ENCODE measurements at regions not wholly inside any gene's neighbourhood (a gene's known extent, or its start where the extent isn't known, plus 50 kb on each side); places are given as distances from the start of the nearest gene placed in this dataset.

DNA sequence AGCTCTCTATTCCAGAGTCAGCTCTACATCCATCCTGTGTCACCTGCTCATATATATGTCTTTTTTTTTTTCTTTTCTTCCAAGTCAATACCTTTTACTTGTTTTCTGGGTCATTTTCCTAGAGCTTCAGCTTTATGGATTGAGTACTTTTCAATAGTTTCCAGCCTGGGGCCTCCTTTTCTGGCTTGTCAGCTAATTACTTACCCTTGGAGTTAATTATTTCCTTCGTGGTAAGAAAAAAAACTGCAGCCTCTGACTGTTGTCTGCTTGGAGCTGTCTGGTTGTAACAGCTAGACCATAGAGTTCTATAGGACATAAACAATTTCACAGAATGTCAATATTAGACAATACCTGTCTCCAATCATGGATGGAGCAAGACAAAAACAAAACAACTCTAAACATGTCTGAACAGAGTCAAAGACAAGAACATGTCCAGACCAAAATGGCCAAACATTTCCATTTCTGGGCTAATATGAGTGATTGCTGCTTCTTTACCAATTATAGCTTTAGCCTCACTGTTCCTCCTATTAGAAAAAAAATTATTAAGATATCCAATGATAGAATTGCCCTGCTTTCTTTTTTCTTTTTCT lies 643.1 kb downstream of the SLC4A3 start:
- H3K27me3 ChIP-seq = no peaks in the 10 kb centered on the region
- intact Hi-C loops (cut with DNase I; ENCODE audit: low total_unique reads) = no loop called here
- no peaks in the 10 kb centered on the region for H3K9me3 ChIP-seq
- no peak overlapping the region for H3K4me3 ChIP-seq
- TF ChIP-seq POLR2A (IDR thresholded peaks at IDR 0.05) = no peak
- no peak for TF ChIP-seq POLR2AphosphoS5 (IDR thresholded peaks at IDR 0.05)
- TF ChIP-seq, protein P1, sequence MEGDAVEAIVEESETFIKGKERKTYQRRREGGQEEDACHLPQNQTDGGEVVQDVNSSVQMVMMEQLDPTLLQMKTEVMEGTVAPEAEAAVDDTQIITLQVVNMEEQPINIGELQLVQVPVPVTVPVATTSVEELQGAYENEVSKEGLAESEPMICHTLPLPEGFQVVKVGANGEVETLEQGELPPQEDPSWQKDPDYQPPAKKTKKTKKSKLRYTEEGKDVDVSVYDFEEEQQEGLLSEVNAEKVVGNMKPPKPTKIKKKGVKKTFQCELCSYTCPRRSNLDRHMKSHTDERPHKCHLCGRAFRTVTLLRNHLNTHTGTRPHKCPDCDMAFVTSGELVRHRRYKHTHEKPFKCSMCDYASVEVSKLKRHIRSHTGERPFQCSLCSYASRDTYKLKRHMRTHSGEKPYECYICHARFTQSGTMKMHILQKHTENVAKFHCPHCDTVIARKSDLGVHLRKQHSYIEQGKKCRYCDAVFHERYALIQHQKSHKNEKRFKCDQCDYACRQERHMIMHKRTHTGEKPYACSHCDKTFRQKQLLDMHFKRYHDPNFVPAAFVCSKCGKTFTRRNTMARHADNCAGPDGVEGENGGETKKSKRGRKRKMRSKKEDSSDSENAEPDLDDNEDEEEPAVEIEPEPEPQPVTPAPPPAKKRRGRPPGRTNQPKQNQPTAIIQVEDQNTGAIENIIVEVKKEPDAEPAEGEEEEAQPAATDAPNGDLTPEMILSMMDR (IDR thresholded peaks at IDR 0.05) = no peak
- H3K36me3 ChIP-seq = no peaks in the 10 kb centered on the region
- H3K27ac ChIP-seq = no peak overlapping the region
- DNase-seq (ENCODE audit: low spot score in 2 of 2) = no peak
- H3K4me1 ChIP-seq = no peaks in the 10 kb centered on the region

DNA sequence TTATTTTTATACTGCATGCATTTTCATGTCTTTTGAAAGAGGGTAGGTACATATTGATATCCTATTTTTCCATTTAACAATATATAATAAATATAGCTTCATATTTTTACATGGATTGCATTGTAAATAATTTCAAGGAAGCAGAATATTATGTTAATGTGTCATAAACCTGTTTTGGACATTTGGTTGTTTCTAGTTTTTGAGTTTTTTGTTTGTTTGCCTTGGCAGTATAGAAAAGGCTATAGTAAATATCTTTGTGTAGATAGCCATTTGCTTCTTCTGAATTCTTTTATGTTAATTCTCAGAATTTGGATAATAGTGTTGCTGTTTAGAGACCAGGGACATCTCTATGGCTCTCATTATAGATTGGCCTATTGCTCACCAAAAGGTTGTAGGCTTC lies 645.2 kb downstream of the SLC4A3 start:
- TF ChIP-seq POLR2AphosphoS5 (IDR thresholded peaks at IDR 0.05) = no peak
- TF ChIP-seq POLR2A (IDR thresholded peaks at IDR 0.05) = no peak
- TF ChIP-seq, protein P1 (IDR thresholded peaks at IDR 0.05) = no peak
- intact Hi-C loops (cut with DNase I; ENCODE audit: low total_unique reads) = no loop called here
- H3K4me3 ChIP-seq = no peak overlapping the region

DNA sequence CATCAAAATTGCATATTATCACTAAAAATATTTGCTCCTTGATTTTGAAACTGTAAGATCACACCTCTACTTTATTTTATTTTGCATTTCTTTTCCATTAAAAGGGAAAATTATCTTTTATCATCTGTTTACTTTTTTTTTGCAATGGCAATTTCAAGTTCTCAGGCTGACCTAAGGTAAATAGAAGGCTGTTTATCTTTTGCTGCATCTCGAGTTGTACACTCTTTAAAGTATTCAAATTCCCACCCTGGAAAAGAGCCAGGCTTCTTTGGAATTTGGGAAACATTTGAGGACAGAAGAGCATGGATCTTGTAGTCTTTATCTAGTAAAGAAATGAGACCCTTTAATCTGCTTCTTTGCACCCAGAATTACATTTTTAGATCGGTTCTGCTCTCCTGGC lies 645.7 kb downstream of the SLC4A3 start:
- intact Hi-C loops (cut with DNase I; ENCODE audit: low total_unique reads) = no loop called here
- TF ChIP-seq, protein P1 (IDR thresholded peaks at IDR 0.05) = no peak
- TF ChIP-seq POLR2A (IDR thresholded peaks at IDR 0.05) = no peak
- TF ChIP-seq POLR2AphosphoS5 (IDR thresholded peaks at IDR 0.05) = no peak
- Histone ChIP-seq H3K4me3 (no peak overlapping the region), H3K36me3 (no peaks in the 10 kb centered on the region), H3K9me3 (no peaks in the 10 kb centered on the region), H3K27me3 (no peaks in the 10 kb centered on the region), H3K4me1 (no peaks in the 10 kb centered on the region), H3K27ac (no peak overlapping the region)
- no peak for DNase-seq (ENCODE audit: low spot score in 2 of 2)

More for the DNA sequence above, 645.2 kb downstream of the SLC4A3 start:
- Histone ChIP-seq H3K27me3 (no peaks in the 10 kb centered on the region), H3K4me1 (no peaks in the 10 kb centered on the region), H3K36me3 (no peaks in the 10 kb centered on the region), H3K27ac (no peak overlapping the region), H3K9me3 (no peaks in the 10 kb centered on the region)
- DNase-seq (ENCODE audit: low spot score in 2 of 2) = no peak

DNA sequence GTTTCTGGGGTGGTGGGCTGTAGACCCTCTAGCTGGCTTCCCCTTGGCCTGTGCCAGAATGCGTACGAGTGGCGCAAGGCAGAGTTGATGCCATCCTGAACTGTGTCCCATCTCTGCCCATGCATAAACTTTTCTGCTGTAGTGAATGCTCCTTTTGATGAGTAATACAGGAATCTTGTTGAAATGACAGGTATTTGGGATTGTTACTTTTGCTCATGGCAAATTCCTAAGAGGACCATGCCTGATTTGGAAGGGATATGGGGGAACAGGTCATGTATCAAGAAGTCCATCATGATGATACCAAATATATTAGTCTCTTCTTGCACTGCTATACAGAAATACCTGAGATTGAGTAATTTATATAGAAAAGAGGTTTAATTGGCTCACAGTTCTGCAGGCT lies 648.0 kb downstream of the SLC4A3 start:
- H3K4me3 ChIP-seq = no peak overlapping the region
- no peak overlapping the region for H3K27ac ChIP-seq
- no peak for DNase-seq (ENCODE audit: low spot score in 2 of 2)
- H3K36me3 ChIP-seq = no peaks in the 10 kb centered on the region
- H3K4me1 ChIP-seq = no peaks in the 10 kb centered on the region
- intact Hi-C loops (cut with DNase I; ENCODE audit: low total_unique reads) = no loop called here
- TF ChIP-seq POLR2AphosphoS5 (IDR thresholded peaks at IDR 0.05) = no peak
- TF ChIP-seq POLR2A (IDR thresholded peaks at IDR 0.05) = no peak
- TF ChIP-seq, protein P1 (IDR thresholded peaks at IDR 0.05) = no peak
- H3K27me3 ChIP-seq = no peaks in the 10 kb centered on the region
- H3K9me3 ChIP-seq = no peaks in the 10 kb centered on the region

DNA sequence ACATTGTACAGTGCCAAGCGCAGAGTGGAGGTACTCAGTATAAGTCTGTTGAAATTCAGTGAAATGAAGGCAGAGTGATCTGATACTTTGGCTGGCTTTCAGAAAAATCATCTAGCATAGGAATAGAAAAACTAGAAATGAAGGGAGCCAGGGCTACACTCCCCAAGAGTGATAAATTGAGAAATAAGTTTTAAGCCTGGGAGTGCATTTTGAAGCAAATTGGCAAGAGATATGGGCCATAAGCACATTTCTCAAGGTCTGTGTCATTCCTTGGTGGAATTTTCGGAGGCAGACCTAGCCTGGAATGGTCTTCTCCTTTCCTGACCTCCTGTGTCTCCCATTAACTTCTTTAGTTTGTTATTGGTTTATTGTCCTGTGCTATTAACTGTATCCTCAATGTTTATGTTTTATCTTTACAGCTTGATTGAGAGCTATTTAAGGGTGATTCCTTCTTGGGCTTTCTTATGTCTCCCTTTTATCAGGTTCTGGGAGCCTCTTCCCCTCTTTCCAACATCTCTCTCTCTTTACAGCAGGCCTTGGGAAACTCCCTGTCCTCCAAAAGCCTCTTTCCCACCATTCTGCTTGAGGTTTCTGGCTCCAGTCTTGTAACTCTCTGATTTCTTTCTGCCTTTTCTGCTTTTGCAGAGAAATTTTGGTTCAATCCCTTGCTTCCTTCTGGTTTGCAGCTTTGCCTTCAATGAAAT lies 649.5 kb downstream of the SLC4A3 start:
- Histone ChIP-seq H3K4me3 (no peak overlapping the region), H3K27ac (no peak overlapping the region), H3K36me3 (no peaks in the 10 kb centered on the region), H3K9me3 (no peaks in the 10 kb centered on the region), H3K27me3 (no peaks in the 10 kb centered on the region), H3K4me1 (no peaks in the 10 kb centered on the region)
- no peak for DNase-seq (ENCODE audit: low spot score in 2 of 2)
- TF ChIP-seq, protein P1 (IDR thresholded peaks at IDR 0.05) = no peak
- intact Hi-C loops (cut with DNase I; ENCODE audit: low total_unique reads) = no loop called here

All from breast epithelium (tissue), 4 donors.